ENCODE measurements at regions not wholly inside any gene's neighbourhood (a gene's known extent, or its start where the extent isn't known, plus 50 kb on each side); places are given as distances from the start of the nearest gene placed in this dataset.
"Not testable (repeated sequence)": the region's sequence is repeated elsewhere in the genome, so short reads cannot be mapped to it uniquely, and the experiment has no call there.

DNA sequence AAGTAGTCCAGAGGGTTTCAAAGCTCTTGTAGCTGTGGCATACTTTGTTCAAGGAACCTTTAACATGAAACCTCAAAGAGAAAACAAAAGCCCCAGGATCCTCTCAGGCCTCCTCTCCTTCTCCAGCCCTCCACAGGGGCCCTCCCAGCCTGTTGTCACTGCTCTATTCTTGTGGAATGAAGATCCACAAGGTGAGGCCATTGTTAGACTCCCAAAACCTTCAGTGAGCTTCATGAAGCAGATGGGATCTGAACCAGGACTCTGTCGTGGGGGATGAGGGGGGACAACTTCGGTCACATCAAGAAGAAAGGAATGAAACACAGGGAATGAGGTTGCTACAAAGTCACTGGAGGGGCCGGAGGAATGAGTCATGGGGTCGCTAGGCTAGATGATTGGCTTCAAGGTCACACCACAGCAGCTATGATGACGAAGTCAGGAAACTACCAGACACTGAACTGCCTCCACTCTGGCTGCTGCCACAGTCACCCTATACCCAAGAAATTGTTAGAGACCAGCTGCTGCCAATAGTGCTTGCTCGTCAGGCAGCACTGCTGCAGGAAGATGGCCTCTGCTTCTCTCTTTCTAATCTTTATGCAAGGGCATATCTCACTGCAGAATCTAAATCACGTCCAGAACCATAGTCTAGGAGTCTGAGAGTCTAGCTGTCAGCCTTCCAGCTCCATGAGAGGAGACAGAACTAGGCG, 208.8 kb downstream of the HIBADH start:
- intact Hi-C loops (cut with micrococcal nuclease), result no loop called here
- CTCF ChIA-PET, result no interaction called here
- H3K4me3 Mint-ChIP-seq, result no peak overlapping the region
- H3K9me3 Mint-ChIP-seq, result no peaks in the 10 kb centered on the region
- no peak for DNase-seq
- TF ChIP-seq, protein P1, sequence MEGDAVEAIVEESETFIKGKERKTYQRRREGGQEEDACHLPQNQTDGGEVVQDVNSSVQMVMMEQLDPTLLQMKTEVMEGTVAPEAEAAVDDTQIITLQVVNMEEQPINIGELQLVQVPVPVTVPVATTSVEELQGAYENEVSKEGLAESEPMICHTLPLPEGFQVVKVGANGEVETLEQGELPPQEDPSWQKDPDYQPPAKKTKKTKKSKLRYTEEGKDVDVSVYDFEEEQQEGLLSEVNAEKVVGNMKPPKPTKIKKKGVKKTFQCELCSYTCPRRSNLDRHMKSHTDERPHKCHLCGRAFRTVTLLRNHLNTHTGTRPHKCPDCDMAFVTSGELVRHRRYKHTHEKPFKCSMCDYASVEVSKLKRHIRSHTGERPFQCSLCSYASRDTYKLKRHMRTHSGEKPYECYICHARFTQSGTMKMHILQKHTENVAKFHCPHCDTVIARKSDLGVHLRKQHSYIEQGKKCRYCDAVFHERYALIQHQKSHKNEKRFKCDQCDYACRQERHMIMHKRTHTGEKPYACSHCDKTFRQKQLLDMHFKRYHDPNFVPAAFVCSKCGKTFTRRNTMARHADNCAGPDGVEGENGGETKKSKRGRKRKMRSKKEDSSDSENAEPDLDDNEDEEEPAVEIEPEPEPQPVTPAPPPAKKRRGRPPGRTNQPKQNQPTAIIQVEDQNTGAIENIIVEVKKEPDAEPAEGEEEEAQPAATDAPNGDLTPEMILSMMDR (IDR thresholded peaks at IDR 0.05), result no peak
- no peaks in the 10 kb centered on the region for H3K36me3 Mint-ChIP-seq (ENCODE audit: low read depth)
- POLR2A ChIA-PET, result no interaction called here
- no peaks in the 10 kb centered on the region for H3K4me1 Mint-ChIP-seq
- no peak for ATAC-seq (ENCODE audit: low read depth)
- peaks cover 25% of the 10 kb centered on the region for H3K27me3 Mint-ChIP-seq
- H3K27ac Mint-ChIP-seq, result no peak overlapping the region

DNA sequence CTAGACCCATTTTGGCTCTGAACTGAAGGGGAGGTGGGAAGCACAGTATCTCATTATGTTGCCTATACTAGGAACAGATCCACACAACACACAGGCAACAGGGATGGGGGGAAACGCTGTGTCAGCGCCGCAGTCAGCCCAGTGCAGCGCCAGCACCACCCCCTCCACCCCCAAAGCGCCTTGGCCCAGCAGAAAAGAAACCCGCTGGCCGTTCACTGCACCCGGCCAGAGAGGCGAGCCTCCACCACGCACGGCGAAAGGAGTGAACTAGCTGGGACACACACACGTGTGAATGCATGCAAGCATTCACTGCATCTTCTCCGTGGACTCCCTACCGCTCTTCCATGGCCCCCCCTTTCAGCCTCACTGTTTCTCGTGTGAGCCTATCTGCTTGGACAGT, 205.6 kb downstream of the HIBADH start:
- DNase-seq; ATAC-seq (ENCODE audit: low read depth); POLR2A ChIA-PET; H3K4me3 Mint-ChIP-seq; CTCF ChIA-PET; intact Hi-C loops (cut with micrococcal nuclease); H3K36me3 Mint-ChIP-seq (ENCODE audit: low read depth); H3K9me3 Mint-ChIP-seq; H3K27ac Mint-ChIP-seq; H3K4me1 Mint-ChIP-seq: not testable (repeated sequence)
- H3K27me3 Mint-ChIP-seq, result peaks cover 15% of the 10 kb centered on the region

DNA sequence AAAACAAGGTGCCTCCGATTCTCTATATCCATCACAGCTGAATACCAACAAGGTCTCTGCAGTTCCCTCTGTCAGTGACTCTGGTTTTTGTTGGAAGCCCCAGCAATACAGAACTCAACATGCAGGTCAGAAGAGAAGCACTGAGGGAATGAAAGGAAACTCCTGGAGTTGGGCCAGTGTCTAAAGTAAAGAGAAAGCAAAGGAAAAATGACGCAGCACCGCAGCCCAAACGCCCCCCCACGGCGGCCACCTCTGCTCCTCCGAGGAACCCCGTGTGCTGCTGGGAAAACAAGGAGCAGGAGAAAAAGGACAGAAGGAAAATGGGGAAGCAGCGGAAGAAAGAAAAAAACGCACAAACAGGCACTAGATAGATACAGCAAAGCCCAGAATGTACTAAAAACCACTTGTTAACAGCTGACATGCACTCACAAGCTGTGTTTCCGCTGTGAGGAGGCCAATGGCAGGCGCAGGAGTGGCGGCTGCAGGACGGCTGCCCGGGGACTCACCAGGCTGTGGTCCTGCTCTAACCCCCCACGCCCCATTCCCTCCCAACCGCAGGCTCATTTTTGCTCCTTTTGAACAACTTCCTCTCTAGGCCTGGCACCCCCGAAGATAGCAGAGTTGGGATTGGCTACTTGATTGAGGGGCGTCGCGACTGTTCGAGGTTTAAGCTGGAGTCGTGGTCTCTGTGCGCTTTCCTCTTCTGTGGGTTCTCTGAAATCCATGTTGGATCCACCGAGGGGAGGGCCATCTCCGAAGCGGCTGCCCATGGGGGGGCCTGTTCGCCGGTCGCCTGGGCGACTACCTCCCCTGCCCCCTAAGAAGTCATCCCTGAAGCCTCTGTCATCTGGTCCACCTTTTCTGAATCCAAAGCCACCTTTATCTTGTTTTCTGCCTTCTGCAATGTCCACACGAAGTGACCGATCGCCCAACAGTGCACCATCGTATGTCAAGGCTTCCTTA, 204.8 kb downstream of the HIBADH start:
- H3K36me3 Mint-ChIP-seq (ENCODE audit: low read depth); H3K9me3 Mint-ChIP-seq; H3K27ac Mint-ChIP-seq; intact Hi-C loops (cut with micrococcal nuclease); DNase-seq; POLR2A ChIA-PET; H3K4me3 Mint-ChIP-seq; CTCF ChIA-PET; H3K4me1 Mint-ChIP-seq; ATAC-seq (ENCODE audit: low read depth): not testable (repeated sequence)
- H3K27me3 Mint-ChIP-seq, result peaks cover 12% of the 10 kb centered on the region

GRCh38 chr7:27459021-27459730, 203.5 kb downstream of the HIBADH start:
- Mint-ChIP-seq H3K4me1 (no peaks in the 10 kb centered on the region), H3K9me3 (no peaks in the 10 kb centered on the region), H3K36me3 (ENCODE audit: low read depth) (no peaks in the 10 kb centered on the region), H3K4me3 (no peak overlapping the region), H3K27me3 (peaks cover 8% of the 10 kb centered on the region), H3K27ac (no peak overlapping the region)
- CTCF ChIA-PET, result no interaction called here
- TF ChIP-seq, protein P1 (IDR thresholded peaks at IDR 0.05), result no peak
- POLR2A ChIA-PET, result no interaction called here
- DNase-seq (no peak), ATAC-seq (ENCODE audit: low read depth) (no peak)
- intact Hi-C loops (cut with micrococcal nuclease), result no loop called here

DNA sequence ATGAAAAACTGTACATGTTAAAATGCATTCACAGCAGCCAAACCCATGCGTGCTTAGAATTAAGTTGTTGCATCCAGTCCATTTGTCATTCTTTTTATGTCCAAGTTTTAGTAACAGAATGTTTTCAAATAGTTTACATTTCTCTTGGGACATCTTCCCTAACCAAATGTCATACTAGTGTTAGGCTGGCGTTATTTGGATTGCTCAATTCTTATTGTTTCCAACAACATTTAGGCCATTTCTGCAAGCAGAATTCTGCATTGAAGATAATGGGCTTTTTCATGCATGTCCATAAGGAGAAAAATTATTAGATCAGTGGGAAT, 203.0 kb downstream of the HIBADH start:
- TF ChIP-seq, protein P1 (IDR thresholded peaks at IDR 0.05), result no peak
- ATAC-seq (ENCODE audit: low read depth), result no peak
- H3K27ac Mint-ChIP-seq, result no peak overlapping the region
- intact Hi-C loops (cut with micrococcal nuclease), result no loop called here
- no peaks in the 10 kb centered on the region for H3K9me3 Mint-ChIP-seq
- H3K36me3 Mint-ChIP-seq (ENCODE audit: low read depth), result no peaks in the 10 kb centered on the region
- DNase-seq, result no peak
- peaks cover 7% of the 10 kb centered on the region for H3K27me3 Mint-ChIP-seq
- ChIA-PET CTCF (no interaction called here), POLR2A (no interaction called here)
- H3K4me1 Mint-ChIP-seq, result no peaks in the 10 kb centered on the region
- H3K4me3 Mint-ChIP-seq, result no peak overlapping the region
